Omental fat pad (tissue), 3 donors: ENCODE measurements at regions not wholly inside any gene's neighbourhood (a gene's known extent, or its start where the extent isn't known, plus 50 kb on each side); places are given as distances from the start of the nearest gene placed in this dataset.
"Not testable (repeated sequence)": the region's sequence is repeated elsewhere in the genome, so short reads cannot be mapped to it uniquely, and the experiment has no call there.

Experiments used
- ATAC-seq: fragments of 150-250 bp; one replicate; pipeline ENCODE4 v1.9.1; 2016; ENCODE audit warnings: mild to moderate bottlenecking, moderate library complexity; ENCODE audit not compliant: low FRiP score
- DNase-seq: peaks from one replicate; pipeline ENCODE4 v3.0.0-alpha.2; 2019; ENCODE audit warnings: low spot score
- CTCF ChIP-seq, 3 donors: fragments of 450-650 bp; IDR thresholded peaks; one replicate each; pipeline ENCODE4 v1.5.1; 2016 to 2017; ENCODE audit warnings: antibody characterized with exemption in 3 of 3, mild to moderate bottlenecking in 3 of 3, moderate library complexity in 2 of 3

- DNase-seq = no peak
- TF ChIP-seq CTCF (IDR thresholded peaks at IDR 0.05) = no peak
- ATAC-seq = no peak
These were observed 1689.2 kb downstream of the OTOL1 start for GRCh38 chr3:163185721-163186350.

DNA sequence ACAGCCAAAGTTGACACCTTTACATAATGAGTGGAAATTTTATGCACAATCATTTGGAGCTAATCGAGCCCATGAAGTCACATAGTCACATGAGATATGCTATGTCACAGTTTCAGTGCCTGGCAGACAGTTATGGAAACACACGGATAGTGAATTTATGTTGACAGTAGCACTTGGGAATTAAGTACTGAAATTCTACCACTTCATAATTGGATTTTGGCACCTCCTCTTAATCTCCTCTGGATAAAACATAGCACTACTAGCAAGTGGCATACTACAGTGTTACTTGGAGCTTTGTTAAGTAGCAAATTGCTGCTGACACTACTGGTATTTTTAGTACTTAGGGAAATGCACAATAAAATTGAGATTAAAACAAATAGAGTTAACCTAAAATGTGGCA, 1679.4 kb downstream of the OTOL1 start:
- DNase-seq = no peak
- TF ChIP-seq CTCF (IDR thresholded peaks at IDR 0.05) = no peak
- no peak for ATAC-seq

DNA sequence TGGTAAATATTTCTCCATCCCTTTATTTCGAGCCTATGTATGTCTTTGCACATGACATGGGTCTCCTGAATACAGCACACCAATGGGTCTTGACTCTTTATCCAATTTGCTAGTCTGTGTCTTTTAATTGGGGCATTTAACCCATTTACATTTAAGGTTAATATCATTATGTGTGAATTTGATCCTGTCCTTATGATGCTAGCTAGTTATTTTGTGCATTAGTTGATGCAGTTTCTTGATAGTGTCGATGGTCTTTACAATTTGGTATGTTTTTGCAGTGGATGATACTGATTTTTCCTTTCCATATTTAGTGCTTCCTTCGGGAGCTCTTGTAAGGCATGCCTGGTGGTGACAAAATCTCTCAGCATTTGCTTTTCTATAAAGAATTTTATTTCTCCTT, 1675.9 kb downstream of the OTOL1 start:
- ATAC-seq, DNase-seq: not testable (repeated sequence)

DNA sequence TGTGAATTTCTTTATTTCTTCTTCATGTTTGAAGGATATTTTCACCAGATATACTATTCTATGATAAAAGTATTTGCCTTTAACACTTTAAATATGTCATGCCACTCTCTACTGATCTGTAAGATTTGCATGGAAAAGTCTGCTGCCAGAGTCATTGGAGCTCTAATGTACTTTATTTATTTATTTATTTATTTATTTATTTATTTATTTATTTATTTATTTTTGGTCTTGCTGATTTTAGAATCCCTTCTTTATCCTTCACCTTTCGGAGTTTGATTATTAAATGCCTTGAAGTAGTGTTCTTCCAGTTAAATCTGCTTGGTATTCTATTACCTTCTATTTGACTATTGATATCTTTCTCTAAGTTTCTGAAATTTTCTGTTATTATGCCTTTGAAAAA, 1669.6 kb downstream of the OTOL1 start:
- no peak for ATAC-seq
- DNase-seq = no peak
- no peak for TF ChIP-seq CTCF (IDR thresholded peaks at IDR 0.05)

DNA sequence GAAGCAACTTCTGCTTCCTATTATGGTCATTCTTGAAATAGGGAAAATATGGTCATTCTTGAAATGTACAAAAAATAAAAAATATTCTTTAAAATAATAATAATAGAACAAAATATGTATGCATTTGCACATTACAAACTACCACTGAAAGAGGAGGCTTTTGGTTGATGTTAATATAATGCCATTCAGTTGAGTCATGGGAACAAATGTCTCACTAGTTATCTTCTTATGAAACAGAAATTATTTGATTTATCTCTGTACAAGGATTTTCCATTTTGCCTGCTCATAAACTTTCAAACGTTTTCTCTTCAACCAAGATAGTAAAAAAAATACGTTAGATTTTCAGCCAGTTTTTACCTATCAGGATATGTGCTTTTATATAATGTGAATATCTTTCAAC, 1662.7 kb downstream of the OTOL1 start:
- no peak for TF ChIP-seq CTCF (IDR thresholded peaks at IDR 0.05)
- no peak for ATAC-seq
- no peak for DNase-seq

DNA sequence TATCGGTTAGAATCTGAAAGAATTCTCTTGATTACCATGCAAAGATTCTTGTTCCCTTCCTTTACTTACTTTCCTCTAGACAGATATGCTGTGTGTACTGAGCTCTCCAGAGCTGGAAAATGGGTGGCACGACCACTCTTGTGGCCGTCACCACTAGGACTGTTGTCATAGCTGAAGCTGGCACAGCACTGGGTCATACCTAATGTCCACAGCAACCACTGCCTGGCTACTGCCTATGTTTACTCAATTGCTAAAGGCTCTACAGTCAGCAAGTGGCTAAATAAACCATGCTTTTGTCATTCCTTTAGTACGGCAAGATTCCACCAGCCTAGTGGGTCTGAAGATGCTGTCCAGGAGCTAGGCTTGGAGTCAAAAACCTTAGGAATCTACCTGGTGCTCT, 1643.0 kb downstream of the OTOL1 start:
- no peak for ATAC-seq
- DNase-seq = no peak
- no peak for TF ChIP-seq CTCF (IDR thresholded peaks at IDR 0.05)

DNA sequence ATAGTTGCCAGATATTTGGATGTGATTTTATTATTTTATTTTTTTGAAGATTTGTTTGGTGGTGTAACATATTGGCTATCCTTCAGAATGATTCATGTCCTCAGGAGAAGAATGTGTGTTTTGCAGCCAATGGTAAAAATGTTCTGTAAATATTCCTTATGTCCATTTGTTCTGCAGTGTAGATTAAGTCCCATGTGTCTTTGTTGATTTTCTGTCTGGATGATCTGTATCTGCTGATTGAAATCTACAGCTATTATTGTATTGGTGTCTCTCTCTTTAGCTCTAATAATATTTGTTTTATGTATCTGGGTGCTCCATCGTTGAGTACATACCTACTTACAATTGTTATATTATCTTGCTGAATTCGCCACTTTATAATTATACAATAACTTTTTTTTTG, 1641.7 kb downstream of the OTOL1 start:
- DNase-seq = no peak
- ATAC-seq = no peak
- no peak for TF ChIP-seq CTCF (IDR thresholded peaks at IDR 0.05)

DNA sequence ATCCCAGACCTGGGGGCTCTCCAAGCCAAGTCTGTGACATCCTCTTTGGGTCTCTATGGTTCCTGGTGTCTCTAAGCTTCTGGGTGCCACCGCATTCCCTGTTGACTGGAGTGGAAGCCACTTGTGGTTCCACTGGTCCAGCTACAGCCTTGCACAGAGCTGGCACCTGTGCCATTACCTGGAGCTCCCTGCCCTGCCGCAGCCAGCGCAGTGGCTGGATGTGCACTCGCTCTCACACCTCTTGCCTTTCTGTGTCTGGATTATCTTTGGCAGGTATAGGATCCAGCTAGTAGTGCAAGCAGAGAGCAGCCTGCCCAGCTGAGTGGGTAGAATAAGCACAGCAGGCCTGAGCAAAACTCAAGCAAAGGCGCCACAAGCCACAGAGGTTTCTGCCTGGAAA, 1635.5 kb downstream of the OTOL1 start:
- TF ChIP-seq CTCF (IDR thresholded peaks at IDR 0.05) = no peak
- DNase-seq (no peak), ATAC-seq (no peak)
